22Rv1 (cell line): ENCODE measurements at regions not wholly inside any gene's neighbourhood (a gene's known extent, or its start where the extent isn't known, plus 50 kb on each side); places are given as distances from the start of the nearest gene placed in this dataset.

Source experiments
- CTCF ChIP-seq: fragments of 450-650 bp; IDR thresholded peaks from 2 replicates; pipeline ENCODE4 v1.5.1; 2017; ENCODE audit warnings: mild to moderate bottlenecking
- ZFX ChIP-seq: fragments of 450-650 bp; IDR thresholded peaks from 2 replicates; pipeline ENCODE4 v1.6.1; 2017; ENCODE audit warnings: antibody characterized with exemption, borderline replicate concordance

GRCh38 chr3:94420931-94421330, 358.1 kb downstream of the NSUN3 start:
- TF ChIP-seq CTCF (no peak), ZFX (no peak)
